ENCODE measurements at regions not wholly inside any gene's neighbourhood (a gene's known extent, or its start where the extent isn't known, plus 50 kb on each side); places are given as distances from the start of the nearest gene placed in this dataset.

- ATAC-seq (replicated peaks in 1 of 4) (no peak), DNase-seq (no peak)
- Mint-ChIP-seq H3K4me1 (no peaks in the 10 kb centered on the region), H3K36me3 (no peaks in the 10 kb centered on the region), H3K27ac (no peak overlapping the region), H3K27me3 (no peaks in the 10 kb centered on the region), H3K4me3 (no peak overlapping the region), H3K9me3 (peaks cover 0 to 2% (median 0%) of the 10 kb centered on the region in 3 donors)
- no peaks in the 10 kb centered on the region for H3K4me1 ChIP-seq (ENCODE audit: control insufficient read depth in 1 of 2, extremely low read depth in 1 of 2, insufficient read depth in 2 of 2, low read length in 2 of 2)
- H3K4me3 ChIP-seq (ENCODE audit: control insufficient read depth in 1 of 2, extremely low read depth in 1 of 2, low read length in 1 of 2), result no peak overlapping the region
- H3K36me3 ChIP-seq (ENCODE audit: control insufficient read depth in 2 of 2, extremely low read depth in 1 of 2, insufficient read depth in 1 of 2, low read length in 1 of 2), result no peaks in the 10 kb centered on the region
- H3K27ac ChIP-seq (ENCODE audit: low read length), result no peak overlapping the region
- ChIA-PET POLR2A (no interaction called here), CTCF (no interaction called here)
- WGBS (ENCODE audit: insufficient coverage), result 80% methylated on average over 1 of the region's 3 CpGs
- no peaks in the 10 kb centered on the region for H3K9me3 ChIP-seq
- no peaks in the 10 kb centered on the region for H3K27me3 ChIP-seq (replicated peaks in 1 of 2; ENCODE audit: control insufficient read depth in 2 of 2, extremely low read depth in 1 of 2, insufficient read depth in 2 of 2, low read length in 1 of 2)
These were observed 328.2 kb upstream of the DACH1 start for GRCh38 chr13:72195044-72195704.

GRCh38 chr13:72194523-72194922 is 327.5 kb upstream of the DACH1 start:
- Histone ChIP-seq H3K27ac (ENCODE audit: low read length) (no peak overlapping the region), H3K36me3 (ENCODE audit: control insufficient read depth in 2 of 2, extremely low read depth in 1 of 2, insufficient read depth in 1 of 2, low read length in 1 of 2) (no peaks in the 10 kb centered on the region), H3K4me1 (ENCODE audit: control insufficient read depth in 1 of 2, extremely low read depth in 1 of 2, insufficient read depth in 2 of 2, low read length in 2 of 2) (no peaks in the 10 kb centered on the region), H3K9me3 (no peaks in the 10 kb centered on the region), H3K27me3 (replicated peaks in 1 of 2; ENCODE audit: control insufficient read depth in 2 of 2, extremely low read depth in 1 of 2, insufficient read depth in 2 of 2, low read length in 1 of 2) (no peaks in the 10 kb centered on the region), H3K4me3 (ENCODE audit: control insufficient read depth in 1 of 2, extremely low read depth in 1 of 2, low read length in 1 of 2) (no peak overlapping the region)
- 82% methylated on average over 3 of the region's 6 CpGs for WGBS (ENCODE audit: insufficient coverage)
- Mint-ChIP-seq H3K9me3 (peaks cover 0 to 2% (median 0%) of the 10 kb centered on the region in 3 donors), H3K4me1 (no peaks in the 10 kb centered on the region), H3K4me3 (no peak overlapping the region), H3K27me3 (no peaks in the 10 kb centered on the region), H3K36me3 (no peaks in the 10 kb centered on the region), H3K27ac (no peak overlapping the region)
- DNase-seq (no peak), ATAC-seq (replicated peaks in 1 of 4) (no peak)
- CTCF ChIA-PET, result no interaction called here
- POLR2A ChIA-PET, result no interaction called here

- WGBS (ENCODE audit: insufficient coverage), result 86% methylated on average over 1 of the region's 7 CpGs
- CTCF ChIA-PET, result no interaction called here
These were observed 319.9 kb upstream of the DACH1 start for GRCh38 chr13:72186730-72187422.

GRCh38 chr13:72185776-72186175 is 318.8 kb upstream of the DACH1 start:
- no peaks in the 10 kb centered on the region for H3K4me1 Mint-ChIP-seq
- POLR2A ChIA-PET, result no interaction called here
- ATAC-seq (replicated peaks in 1 of 4), result no peak

More at GRCh38 chr13:72186730-72187422, 319.9 kb upstream of the DACH1 start:
- Histone ChIP-seq H3K4me1 (ENCODE audit: control insufficient read depth in 1 of 2, extremely low read depth in 1 of 2, insufficient read depth in 2 of 2, low read length in 2 of 2) (no peaks in the 10 kb centered on the region), H3K27me3 (replicated peaks in 1 of 2; ENCODE audit: control insufficient read depth in 2 of 2, extremely low read depth in 1 of 2, insufficient read depth in 2 of 2, low read length in 1 of 2) (no peaks in the 10 kb centered on the region), H3K4me3 (ENCODE audit: control insufficient read depth in 1 of 2, extremely low read depth in 1 of 2, low read length in 1 of 2) (no peak overlapping the region), H3K9me3 (no peaks in the 10 kb centered on the region), H3K27ac (ENCODE audit: low read length) (no peak overlapping the region), H3K36me3 (ENCODE audit: control insufficient read depth in 2 of 2, extremely low read depth in 1 of 2, insufficient read depth in 1 of 2, low read length in 1 of 2) (no peaks in the 10 kb centered on the region)
- Mint-ChIP-seq H3K4me3 (no peak overlapping the region), H3K9me3 (peaks cover 4 to 10% (median 7%) of the 10 kb centered on the region in 3 donors), H3K36me3 (no peaks in the 10 kb centered on the region), H3K4me1 (no peaks in the 10 kb centered on the region), H3K27me3 (no peaks in the 10 kb centered on the region), H3K27ac (no peak overlapping the region)
- ATAC-seq (replicated peaks in 1 of 4) (no peak), DNase-seq (no peak)
- POLR2A ChIA-PET, result no interaction called here

GRCh38 chr13:72181661-72182060 is 314.7 kb upstream of the DACH1 start:
- H3K27me3 ChIP-seq (replicated peaks in 1 of 2; ENCODE audit: control insufficient read depth in 2 of 2, extremely low read depth in 1 of 2, insufficient read depth in 2 of 2, low read length in 1 of 2), result no peaks in the 10 kb centered on the region
- no peak for ATAC-seq (replicated peaks in 1 of 4)
- ChIA-PET CTCF (interaction anchor here in 1 of 2 donors (0.6 kb wide), 1 partner anchor 49 kb away, joined by 3 read pairs; no protein-coding TSS in a partner anchor), POLR2A (no interaction called here)
- no CpG with 5 or more reads among the region's 2 CpGs for WGBS (ENCODE audit: insufficient coverage)
- Mint-ChIP-seq H3K4me3 (no peak overlapping the region), H3K9me3 (peaks cover 3 to 10% (median 9%) of the 10 kb centered on the region in 3 donors), H3K27me3 (no peaks in the 10 kb centered on the region), H3K36me3 (no peaks in the 10 kb centered on the region), H3K27ac (no peak overlapping the region), H3K4me1 (no peaks in the 10 kb centered on the region)
- H3K4me3 ChIP-seq (ENCODE audit: control insufficient read depth in 1 of 2, extremely low read depth in 1 of 2, low read length in 1 of 2), result no peak overlapping the region
- no peak overlapping the region for H3K27ac ChIP-seq (ENCODE audit: low read length)
- no peaks in the 10 kb centered on the region for H3K9me3 ChIP-seq
- H3K4me1 ChIP-seq (ENCODE audit: control insufficient read depth in 1 of 2, extremely low read depth in 1 of 2, insufficient read depth in 2 of 2, low read length in 2 of 2), result no peaks in the 10 kb centered on the region
- no peak for DNase-seq
- H3K36me3 ChIP-seq (ENCODE audit: control insufficient read depth in 2 of 2, extremely low read depth in 1 of 2, insufficient read depth in 1 of 2, low read length in 1 of 2), result no peaks in the 10 kb centered on the region

More at GRCh38 chr13:72185776-72186175, 318.8 kb upstream of the DACH1 start:
- CTCF ChIA-PET, result no interaction called here
- H3K27me3 Mint-ChIP-seq, result no peaks in the 10 kb centered on the region
- no peaks in the 10 kb centered on the region for H3K36me3 Mint-ChIP-seq
- Histone ChIP-seq H3K4me1 (ENCODE audit: control insufficient read depth in 1 of 2, extremely low read depth in 1 of 2, insufficient read depth in 2 of 2, low read length in 2 of 2) (no peaks in the 10 kb centered on the region), H3K27ac (ENCODE audit: low read length) (no peak overlapping the region), H3K27me3 (replicated peaks in 1 of 2; ENCODE audit: control insufficient read depth in 2 of 2, extremely low read depth in 1 of 2, insufficient read depth in 2 of 2, low read length in 1 of 2) (no peaks in the 10 kb centered on the region), H3K4me3 (ENCODE audit: control insufficient read depth in 1 of 2, extremely low read depth in 1 of 2, low read length in 1 of 2) (no peak overlapping the region), H3K36me3 (ENCODE audit: control insufficient read depth in 2 of 2, extremely low read depth in 1 of 2, insufficient read depth in 1 of 2, low read length in 1 of 2) (no peaks in the 10 kb centered on the region), H3K9me3 (no peaks in the 10 kb centered on the region)
- no peak for DNase-seq
- peaks cover 4 to 10% (median 10%) of the 10 kb centered on the region in 3 donors for H3K9me3 Mint-ChIP-seq
- no peak overlapping the region for H3K27ac Mint-ChIP-seq
- no peak overlapping the region for H3K4me3 Mint-ChIP-seq

GRCh38 chr13:72180253-72180952 is 313.4 kb upstream of the DACH1 start:
- WGBS (ENCODE audit: insufficient coverage), result 83% methylated on average over 3 of the region's 7 CpGs
- Mint-ChIP-seq H3K9me3 (peaks cover 3 to 10% (median 8%) of the 10 kb centered on the region in 3 donors), H3K4me1 (no peaks in the 10 kb centered on the region), H3K27me3 (no peaks in the 10 kb centered on the region), H3K27ac (no peak overlapping the region), H3K4me3 (no peak overlapping the region), H3K36me3 (no peaks in the 10 kb centered on the region)
- Histone ChIP-seq H3K27ac (ENCODE audit: low read length) (no peak overlapping the region), H3K36me3 (ENCODE audit: control insufficient read depth in 2 of 2, extremely low read depth in 1 of 2, insufficient read depth in 1 of 2, low read length in 1 of 2) (no peaks in the 10 kb centered on the region), H3K4me1 (ENCODE audit: control insufficient read depth in 1 of 2, extremely low read depth in 1 of 2, insufficient read depth in 2 of 2, low read length in 2 of 2) (no peaks in the 10 kb centered on the region), H3K9me3 (no peaks in the 10 kb centered on the region), H3K4me3 (ENCODE audit: control insufficient read depth in 1 of 2, extremely low read depth in 1 of 2, low read length in 1 of 2) (no peak overlapping the region), H3K27me3 (replicated peaks in 1 of 2; ENCODE audit: control insufficient read depth in 2 of 2, extremely low read depth in 1 of 2, insufficient read depth in 2 of 2, low read length in 1 of 2) (no peaks in the 10 kb centered on the region)
- CTCF ChIA-PET, result no interaction called here
- POLR2A ChIA-PET, result no interaction called here
- DNase-seq (no peak), ATAC-seq (replicated peaks in 1 of 4) (no peak)
